DMS 273 (cell line): ENCODE measurements at regions not wholly inside any gene's neighbourhood (a gene's known extent, or its start where the extent isn't known, plus 50 kb on each side); places are given as distances from the start of the nearest gene placed in this dataset.

Experiments
- DNase-seq: peaks from one replicate; lab custom pipeline; 2025; ENCODE audit not compliant: unreplicated experiment; lab: John Stamatoyannopoulos, UW

DNA sequence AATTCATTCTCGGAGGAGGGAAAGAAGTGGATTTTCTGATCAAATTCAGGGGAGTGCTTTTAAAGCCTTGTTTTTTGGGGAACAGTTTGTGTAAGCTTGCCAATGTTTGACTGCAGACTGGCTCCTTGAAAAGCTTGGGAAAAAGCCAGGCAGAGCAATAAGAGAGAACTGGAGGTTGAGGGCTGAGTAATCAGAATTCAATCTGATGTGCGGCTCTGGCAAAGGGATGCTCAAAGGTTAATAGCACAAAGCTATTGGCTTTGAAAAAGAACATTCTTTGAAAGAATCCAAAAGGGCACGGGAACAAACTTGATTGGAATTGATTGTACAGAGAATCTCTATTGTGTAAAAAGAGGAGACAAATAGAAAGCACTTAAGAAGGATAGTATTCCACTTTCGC, 279.3 kb downstream of the YTHDC2 start:
- no peak for DNase-seq

DNA sequence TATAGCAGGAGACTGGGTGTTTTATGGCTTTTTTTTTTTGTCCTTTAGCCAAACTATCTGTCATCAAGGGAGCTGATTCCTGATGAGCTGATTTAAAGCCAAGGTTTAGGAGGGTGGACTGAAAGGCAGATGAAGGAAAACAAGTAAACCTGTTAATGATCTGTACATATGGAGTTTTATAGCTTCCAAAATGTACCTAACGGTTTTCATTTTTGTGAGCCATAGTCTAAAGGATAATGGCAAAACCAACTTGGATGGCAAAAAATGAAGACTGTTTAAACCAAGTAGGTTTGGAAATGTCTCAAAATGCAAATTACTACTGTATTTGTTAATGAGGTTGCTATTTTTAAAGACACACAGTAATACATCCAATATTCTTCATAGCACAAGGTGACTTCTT, 281.5 kb downstream of the YTHDC2 start:
- no peak for DNase-seq

DNA sequence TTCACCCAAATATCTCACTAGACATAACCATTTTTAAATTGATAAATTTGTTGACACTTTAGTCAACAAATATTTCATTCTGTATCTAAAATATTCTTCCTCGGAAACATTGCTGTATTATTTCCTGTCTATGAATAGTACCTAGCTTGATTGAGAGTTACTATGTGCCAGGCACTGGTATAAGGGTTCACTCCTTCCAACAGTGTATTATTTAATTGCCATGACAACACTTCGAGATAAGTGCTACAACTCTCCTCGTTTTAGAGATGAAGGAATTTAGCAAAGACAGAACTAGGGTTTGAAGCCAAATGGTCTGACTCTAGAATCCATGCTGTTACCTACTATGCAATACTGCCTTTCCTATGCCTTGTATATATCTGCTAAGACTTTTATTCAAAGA, 287.2 kb downstream of the YTHDC2 start:
- no peak for DNase-seq

DNA sequence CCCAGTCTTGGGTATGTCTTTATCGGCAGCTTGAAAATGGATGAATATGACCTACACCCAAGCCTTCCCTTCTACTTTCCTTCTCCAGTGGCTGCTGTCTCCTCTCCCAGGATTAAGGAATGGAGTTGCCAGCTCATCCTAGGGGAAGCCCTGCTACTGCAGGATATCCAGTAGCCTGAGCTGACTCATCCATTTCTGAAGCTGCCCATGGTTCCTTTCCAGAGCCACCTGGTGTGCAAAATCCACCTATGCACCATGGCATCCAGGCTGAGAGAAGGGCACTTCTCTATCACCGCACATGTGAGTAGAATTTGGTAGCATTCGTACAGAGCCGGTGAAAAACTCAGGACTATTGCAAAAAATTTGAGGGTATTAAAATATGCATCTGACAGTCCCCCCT, 290.8 kb downstream of the YTHDC2 start:
- peak; percentile 4 for DNase-seq

DNA sequence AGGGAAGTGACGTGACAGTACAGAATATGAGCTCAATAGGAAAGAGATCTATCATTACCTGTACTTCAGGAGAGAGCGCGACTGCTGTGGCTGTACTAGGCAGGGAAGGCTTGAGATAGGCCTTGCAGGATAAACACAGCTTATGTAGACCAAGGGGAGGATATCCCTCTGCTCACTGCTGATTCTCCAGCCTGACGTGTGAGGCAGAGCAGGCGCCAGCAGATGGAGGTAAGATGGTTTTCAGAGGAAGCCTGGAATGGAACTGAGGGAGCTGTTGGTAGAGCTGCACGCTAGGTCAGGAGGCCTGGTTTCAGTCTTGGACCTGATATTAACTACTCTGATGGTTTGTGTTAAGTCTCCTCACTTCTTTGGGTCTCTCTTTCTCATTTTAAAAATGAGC, 291.4 kb downstream of the YTHDC2 start:
- no peak for DNase-seq

DNA sequence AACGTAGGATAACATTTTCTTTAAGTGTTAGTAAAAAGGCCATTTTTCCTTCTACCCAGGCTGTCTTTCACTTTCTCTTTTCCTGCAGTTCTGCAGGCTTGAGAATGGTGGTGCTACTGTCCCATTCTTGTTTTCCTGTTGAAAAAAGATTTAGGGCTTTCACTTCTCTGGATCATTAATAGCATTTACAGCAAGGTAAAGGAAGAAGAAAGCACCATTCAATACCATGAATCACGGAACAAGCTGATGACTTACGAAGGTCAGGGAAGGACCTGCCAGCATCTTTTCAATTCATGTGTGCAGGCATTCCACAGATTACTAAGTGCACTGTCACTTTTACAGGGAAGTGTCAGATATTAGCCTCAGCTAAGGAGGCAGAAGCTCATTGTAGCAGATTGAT, 292.8 kb downstream of the YTHDC2 start:
- peak; percentile 59 for DNase-seq

DNA sequence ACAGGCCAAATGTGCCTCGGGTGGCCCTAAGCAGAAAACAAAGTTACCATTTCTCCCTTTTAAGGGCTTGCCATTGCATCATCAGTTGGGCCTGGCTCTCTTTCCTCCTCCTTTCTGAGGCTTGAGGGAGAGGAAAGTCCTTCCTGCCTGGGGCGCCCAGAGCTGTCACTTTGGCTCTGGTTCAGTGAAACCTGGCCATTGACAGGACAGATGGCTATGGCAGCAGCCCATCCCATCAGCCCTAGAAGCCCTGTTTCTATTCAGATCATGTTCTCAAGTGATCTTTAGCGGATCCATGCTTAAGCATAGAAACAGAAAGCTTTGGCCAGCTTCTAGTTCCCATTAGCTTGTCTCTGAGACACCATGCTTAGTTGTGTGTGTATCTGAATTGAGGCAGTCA, 293.4 kb downstream of the YTHDC2 start:
- DNase-seq: peak; percentile 70

DNA sequence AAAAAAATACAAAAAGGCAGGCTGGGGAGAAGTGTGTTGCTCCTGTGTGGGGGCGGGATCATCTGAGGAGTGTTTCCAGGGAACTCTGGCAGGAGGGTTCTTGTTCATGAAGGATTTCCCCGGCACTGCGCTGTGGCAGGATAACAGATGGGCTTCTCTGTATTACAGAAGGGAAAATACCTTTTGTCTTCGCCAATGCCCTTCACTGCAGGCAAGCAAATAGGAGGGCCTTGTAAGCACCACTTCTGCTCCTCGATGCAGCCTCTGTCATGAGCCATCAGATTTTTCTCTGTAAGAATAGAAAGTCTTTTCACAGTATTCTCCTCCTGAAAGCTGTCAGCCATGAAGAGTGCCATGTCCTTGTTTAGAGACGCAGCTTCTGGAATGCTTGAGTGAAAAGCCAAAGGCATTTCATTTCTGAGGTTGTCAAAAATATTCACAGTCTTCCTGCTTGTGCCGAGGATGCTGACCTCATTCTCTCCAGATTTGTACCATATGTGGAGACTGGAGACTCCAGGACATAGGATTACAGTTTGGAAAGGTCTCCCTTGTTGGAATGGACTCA, 294.0 kb downstream of the YTHDC2 start:
- DNase-seq: peak; percentile 73

DNA sequence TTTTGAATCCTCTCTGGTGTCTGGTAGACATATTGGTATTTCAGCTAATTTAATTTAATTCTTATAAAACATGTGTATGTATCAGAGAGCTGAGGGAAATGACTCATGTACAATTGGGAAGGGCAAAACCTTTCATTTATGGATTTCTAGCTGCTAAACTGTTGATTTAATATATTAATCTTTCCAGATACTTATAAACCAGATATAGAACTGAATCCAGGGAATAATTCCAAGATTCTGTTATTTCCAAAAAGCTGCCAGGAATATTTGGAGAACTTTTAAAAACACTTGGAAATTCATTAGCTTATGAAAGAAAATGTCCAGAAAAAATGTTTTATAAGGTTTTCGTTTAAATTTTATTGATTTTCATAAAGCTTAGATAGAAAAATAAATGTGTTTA, 295.5 kb downstream of the YTHDC2 start:
- no peak for DNase-seq

DNA sequence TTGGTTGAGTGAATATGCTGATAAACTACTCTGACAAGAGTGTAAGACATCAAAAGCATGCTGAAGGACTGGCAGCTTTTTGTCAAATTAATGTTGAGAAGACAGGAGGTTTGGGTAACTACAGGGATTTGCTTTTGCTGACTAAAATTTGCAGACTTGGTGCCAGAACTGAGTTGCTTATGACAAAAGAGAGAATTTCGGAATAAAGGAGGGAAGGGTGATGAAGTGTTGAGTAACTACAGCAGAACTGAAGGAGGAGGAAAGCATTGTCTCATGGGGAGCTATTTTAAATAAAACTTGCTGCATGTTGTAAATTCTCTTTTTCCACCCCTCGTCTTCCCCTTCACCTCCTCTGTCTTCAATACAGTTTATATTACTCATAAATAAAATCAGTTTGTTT, 296.1 kb downstream of the YTHDC2 start:
- DNase-seq: no peak

DNA sequence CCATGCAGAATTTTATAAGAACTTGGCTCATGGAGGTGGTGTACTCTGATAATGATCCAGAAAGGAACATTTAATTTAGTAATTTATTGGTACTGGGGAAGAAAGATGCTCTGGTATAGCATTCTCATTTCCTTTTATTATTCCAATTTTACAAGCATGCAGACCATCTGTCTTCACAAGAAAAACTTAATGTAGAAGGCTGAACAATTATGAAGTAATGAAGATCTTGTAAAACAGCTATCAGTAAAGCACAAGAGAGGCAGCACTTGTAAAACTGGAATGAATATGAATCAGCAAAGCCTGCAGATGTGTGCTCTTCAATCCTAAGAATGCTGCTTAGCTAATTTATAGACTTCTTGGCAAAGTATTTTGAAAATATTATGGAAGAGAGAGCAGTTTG, 300.0 kb downstream of the YTHDC2 start:
- DNase-seq: no peak

DNA sequence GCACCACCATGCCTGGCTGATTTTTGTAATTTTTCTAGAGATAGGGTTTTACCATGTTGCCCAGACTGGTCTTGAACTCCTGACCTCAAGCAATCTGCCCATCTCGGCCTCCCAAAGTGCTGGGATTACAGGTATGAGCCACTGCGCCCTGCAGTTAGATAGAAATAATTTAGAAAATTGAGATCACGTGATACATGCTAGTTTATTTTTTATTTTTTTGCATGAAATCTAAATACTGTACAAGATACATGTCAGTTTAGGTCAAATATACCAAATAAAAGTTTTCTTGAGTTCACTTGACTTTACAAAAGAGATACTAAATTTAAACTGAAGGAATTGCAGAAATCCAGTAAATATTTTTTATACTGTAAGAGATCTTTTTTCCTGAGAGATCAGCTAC, 304.2 kb downstream of the YTHDC2 start:
- DNase-seq: no peak

DNA sequence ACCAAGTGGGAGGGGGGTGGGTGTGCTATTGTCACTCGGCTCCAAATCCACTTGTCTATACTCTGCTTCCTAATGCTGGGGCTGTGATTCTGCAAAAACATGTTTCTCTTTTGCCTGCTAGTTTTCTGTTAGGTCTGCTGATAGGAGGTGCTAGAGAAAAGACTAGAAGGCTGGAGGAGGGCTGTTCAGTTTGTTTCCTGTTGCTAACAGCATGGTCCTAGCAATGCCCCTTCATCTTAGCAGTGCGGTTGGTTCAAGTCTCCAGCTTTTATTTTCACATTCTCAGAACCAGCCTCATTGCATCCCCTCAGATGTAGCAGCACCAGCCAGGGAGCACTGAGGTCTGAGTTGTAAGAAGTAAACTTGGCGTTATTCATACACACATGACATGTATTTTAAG, 310.2 kb downstream of the YTHDC2 start:
- DNase-seq: no peak

DNA sequence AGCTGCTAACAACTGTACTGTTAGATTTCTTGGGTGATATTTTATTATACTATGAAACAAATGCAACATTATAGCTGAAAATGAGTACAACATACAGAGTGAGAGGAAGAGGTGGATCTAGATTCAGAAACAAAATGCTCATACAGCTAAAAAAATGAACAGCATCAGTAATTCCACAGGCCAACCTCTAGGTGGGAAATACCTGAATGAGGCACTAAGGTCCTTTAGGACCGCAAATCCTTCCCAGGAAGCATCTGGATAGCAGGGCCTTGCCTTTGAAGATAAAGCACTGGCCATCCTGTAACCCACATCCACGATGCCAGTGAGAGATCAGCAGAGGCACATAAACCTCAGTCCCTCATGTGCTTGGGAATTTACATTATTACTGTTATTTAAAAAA, 310.8 kb downstream of the YTHDC2 start:
- DNase-seq: peak; percentile 6

DNA sequence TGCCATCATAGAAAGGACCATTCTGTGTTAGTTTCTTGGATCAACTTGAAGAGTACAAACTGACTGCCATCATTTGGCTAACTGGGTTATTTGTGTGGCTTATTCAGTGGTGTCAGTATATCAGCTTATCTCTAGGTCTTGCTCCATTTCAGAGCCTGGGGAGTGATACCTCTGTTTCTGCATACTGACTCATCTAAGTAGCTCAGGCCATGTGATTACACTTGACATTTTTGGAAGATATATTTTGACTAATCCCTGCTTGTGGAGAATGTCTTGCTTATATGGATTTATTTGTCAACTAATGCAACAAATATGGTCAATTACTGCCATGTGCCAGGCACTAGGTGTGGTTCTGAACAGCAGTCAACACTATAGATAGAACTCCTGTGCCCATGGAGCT, 311.7 kb downstream of the YTHDC2 start:
- DNase-seq: no peak

DNA sequence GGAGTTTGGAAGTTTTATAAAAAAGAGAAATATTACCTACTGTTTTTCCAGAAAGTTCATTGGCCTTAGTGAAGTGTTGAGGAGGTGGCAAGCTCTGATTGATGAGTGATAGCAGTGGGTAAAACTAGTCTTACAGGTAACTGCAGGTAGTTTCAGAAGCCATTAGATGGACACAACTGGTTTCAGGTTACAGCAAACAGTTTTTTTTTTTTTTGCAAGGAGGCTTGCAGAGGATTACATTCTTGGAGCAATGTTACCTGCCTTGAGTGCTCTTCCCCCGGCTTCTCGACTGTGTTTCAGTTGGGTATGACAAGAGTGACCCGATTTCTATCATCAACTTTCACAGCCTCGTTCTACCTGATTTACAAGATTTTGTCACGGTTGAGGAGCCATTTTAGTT, 333.4 kb downstream of the YTHDC2 start:
- DNase-seq: no peak

DNA sequence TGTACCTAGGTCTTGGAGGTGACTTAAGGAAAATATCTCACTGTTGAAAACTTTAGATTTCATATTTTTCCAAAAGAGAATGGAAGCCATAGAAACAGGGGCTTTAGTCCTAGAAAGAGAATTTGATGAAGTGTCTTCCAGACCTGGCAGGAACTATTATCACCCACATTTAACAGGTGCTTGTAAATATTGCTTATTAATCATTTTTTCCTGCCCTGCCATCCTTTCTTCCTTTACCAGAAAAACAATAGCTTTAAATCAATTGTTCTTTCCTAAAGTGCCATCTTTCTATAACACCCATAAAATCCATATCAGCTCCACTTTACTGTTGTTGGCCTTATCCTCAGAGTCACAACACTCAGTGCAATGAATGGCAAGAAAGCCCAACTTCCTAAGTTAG, 350.9 kb downstream of the YTHDC2 start:
- DNase-seq: no peak

DNA sequence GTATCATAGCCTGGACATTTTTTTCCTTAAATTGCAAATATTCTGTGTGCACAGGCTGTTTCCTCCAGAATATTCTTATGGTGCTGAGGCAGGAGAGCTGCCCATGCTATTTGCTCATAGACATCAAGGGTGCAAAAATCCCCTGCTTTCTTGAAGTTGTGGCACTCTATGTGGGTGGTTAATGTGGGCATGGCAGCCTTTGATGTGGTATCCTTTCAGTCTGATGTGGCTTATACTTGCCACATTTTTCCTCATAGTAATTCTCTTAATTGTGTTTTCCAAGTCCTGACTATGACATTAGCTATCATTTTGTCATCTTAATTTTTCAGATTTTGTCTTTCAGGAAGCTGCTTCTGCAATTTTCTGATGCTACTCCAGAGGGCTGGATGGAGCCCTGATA, 353.3 kb downstream of the YTHDC2 start:
- no peak for DNase-seq

DNA sequence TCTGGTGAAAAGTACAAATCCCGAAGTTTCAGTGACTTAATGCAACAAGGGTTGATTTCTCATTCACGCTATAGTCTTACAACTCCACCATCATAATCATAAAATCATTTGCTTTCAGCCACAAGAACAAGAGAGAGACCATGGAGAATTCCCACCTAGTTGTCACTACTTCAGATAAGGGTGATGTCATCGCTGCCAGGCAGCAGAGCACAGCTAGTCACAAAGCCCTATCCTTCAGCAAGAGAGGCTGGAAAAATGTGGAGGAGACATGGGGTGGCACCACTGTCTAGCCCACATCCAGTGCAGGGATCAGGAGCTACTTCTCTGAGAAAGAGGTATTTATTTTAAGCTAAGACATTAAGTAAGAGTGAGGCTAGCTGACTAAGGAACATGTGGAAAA, 356.1 kb downstream of the YTHDC2 start:
- no peak for DNase-seq

DNA sequence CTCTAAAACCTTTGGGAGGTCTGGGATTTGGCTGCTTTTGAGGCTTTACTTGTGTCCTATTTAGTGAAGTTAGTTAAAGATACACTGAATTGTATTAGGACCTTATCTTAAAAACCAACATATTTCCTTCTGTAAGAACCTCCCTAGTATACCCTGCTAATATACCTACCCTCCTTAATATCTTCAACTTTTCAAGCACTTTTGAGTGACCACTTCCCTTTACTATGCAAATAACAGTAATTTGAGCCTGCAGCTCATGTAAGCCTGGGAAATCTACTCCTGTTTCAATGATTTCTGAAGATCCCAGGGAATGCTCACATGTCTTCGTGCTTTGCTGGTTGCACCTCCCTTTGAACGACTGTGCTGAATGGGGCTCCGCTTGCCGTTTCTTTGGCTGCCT, 358.5 kb downstream of the YTHDC2 start:
- no peak for DNase-seq

DNA sequence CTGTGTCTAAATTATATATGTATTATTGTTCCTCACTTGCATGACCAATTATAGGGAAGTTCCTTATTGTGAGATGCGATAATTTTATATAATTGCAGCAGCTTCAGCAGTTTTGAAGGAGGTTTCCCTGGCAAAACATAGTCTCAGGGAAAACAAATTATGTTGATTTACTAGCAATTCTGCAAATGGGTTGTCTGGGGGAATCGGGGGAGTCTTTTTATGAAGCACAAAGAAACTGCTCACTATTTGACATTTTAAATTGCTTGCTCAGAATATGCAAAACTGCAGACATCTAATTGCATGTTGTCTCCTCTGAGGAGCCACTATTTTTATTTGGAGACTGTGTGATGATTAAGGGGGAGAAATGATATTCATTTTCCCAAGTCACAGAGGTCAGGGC, 361.6 kb downstream of the YTHDC2 start:
- no peak for DNase-seq

DNA sequence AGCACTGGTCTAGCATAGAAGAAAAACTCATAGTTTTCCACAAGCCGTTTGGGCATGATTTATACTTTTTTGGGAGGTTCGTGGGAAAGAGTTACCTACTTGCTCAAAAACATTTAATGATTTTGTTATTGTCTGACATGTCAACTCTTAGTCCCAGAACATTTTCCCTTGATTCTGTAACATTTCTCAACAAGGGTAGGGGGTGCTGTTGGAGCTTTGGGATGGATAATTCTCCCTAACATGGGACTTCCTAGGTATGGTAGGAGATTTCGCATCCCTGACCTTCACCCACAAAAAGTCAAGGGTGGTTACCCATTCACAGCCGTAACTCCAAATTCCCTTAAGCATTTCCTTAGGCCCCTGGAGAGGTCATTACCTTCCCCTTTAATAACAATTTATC, 378.0 kb downstream of the YTHDC2 start:
- DNase-seq: no peak

DNA sequence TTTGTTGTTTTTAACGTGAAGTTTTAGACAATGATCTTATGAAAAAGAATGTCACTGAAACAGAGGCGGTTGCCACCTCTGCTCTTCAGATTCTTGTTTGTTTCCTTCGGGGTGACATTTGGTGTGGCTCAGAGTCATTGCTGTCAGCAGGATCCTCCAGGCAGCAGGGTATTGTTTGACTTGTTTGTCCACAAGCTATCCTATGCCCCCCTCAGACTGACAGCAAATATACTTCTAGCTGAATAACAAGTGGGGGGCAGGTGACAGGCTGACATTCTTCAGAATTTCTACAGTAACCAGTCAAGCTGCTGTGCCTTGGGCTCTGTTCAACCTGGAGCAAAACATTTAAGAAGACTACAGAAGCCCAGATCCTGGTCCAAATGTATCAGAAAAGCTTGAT, 383.3 kb downstream of the YTHDC2 start:
- DNase-seq: no peak

DNA sequence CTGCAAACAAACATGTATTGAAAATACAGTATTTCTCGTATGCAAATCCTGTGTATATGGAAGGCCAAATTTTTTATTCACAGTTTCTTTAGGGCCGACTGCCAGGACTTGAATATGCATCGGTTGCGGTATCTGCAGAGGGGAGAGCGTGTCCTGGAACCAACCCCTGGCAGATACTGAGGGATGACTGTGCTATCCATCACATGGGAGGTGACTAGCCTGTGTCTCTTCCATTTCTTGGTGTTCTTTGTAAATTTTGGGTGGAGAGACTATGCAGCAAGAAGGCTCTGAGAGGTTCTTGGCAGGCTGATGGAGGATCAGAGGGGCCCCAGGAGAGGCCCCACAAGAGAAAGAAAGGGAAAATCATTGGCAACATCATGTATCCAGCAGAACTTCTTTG, 384.3 kb downstream of the YTHDC2 start:
- no peak for DNase-seq
